ENCODE measurements at regions not wholly inside any gene's neighbourhood (a gene's known extent, or its start where the extent isn't known, plus 50 kb on each side); places are given as distances from the start of the nearest gene placed in this dataset.
A peak's percentile ranks its signal among the peaks of the same experiment; 100 is the strongest.

DNA sequence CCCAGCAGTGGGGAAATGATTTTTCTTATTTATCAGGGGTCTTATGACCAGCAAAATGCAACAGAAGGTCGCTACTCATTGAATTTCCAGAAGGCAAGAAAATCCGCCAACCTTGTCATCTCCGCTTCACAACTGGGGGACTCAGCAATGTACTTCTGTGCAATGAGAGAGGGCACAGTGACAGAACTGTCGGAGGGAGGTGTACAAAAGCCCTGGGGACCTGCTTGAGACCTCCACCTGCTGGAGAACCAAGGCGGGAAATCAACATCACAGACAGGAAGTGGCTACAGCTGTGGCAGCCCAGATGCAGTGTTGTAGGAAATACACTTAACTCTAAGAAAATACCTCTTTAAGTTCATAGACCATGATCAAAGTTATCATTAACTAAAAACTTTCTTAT lies 250.9 kb upstream of the OR4E1 start:
- no peak overlapping the region for H3K4me3 ChIP-seq
- H3K4me1 ChIP-seq = no peaks in the 10 kb centered on the region
- TF ChIP-seq POLR2AphosphoS5 (IDR thresholded peaks at IDR 0.05) = no peak
- no peak for TF ChIP-seq POLR2A (IDR thresholded peaks at IDR 0.05)
- TF ChIP-seq EP300 (IDR thresholded peaks at IDR 0.05) = no peak
- no peak for TF ChIP-seq CTCF (IDR thresholded peaks at IDR 0.05)
- no peaks in the 10 kb centered on the region for H3K9me3 ChIP-seq
- H3K36me3 ChIP-seq = no peaks in the 10 kb centered on the region
- intact Hi-C loops (cut with DNase I; ENCODE audit: low total_unique reads) = no loop called here
- peak overlapping the region in 2 of 5 donors; percentile 7 to 28 for H3K27ac ChIP-seq
- 55 to 68% (median 59%) methylated on average over 5 of the region's 5 CpGs for WGBS, 5 donors
- peak in 1 of 2 donors; percentile 58 for DNase-seq
- no peaks in the 10 kb centered on the region for H3K27me3 ChIP-seq

GRCh38 chr14:21923820-21924219 lies 250.2 kb upstream of the OR4E1 start:
- H3K27ac ChIP-seq = peak overlapping the region in 2 of 5 donors; percentile 7 to 28

DNA sequence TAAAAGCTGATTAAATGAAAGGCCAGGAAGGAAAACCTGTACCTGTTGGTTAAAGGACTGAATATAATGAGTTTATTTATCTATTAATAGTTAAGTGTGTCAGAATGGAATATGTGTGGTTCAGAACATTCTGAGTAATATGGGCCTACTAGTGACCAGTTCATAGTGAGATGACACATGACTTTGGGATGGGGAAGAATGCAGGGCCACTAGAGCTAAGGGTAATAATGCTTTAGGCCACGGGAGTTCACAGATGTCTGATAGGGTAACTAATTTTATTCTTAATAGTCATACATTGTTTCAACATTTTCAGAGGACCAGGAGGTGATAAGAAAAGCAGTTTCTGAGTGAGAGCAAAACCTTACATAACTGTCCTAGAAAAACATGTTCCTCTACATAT lies 247.8 kb upstream of the OR4E1 start:
- TF ChIP-seq EP300 (IDR thresholded peaks at IDR 0.05) = no peak
- no peak for TF ChIP-seq POLR2A (IDR thresholded peaks at IDR 0.05)
- no peak for TF ChIP-seq CTCF (IDR thresholded peaks at IDR 0.05)
- TF ChIP-seq POLR2AphosphoS5 (IDR thresholded peaks at IDR 0.05) = no peak
- WGBS, 5 donors = 59 to 93% (median 79%) methylated on average over 1 of the region's 1 CpG
- Histone ChIP-seq H3K36me3 (no peaks in the 10 kb centered on the region), H3K9me3 (no peaks in the 10 kb centered on the region), H3K4me3 (no peak overlapping the region), H3K27me3 (no peaks in the 10 kb centered on the region), H3K4me1 (peaks cover 7 to 26% (median 14%) of the 10 kb centered on the region in 4 donors), H3K27ac (no peak overlapping the region)
- DNase-seq = no peak
- intact Hi-C loops (cut with DNase I; ENCODE audit: low total_unique reads) = no loop called here

More at GRCh38 chr14:21923820-21924219, 250.2 kb upstream of the OR4E1 start:
- TF ChIP-seq CTCF (IDR thresholded peaks at IDR 0.05) (no peak), EP300 (IDR thresholded peaks at IDR 0.05) (no peak), POLR2AphosphoS5 (IDR thresholded peaks at IDR 0.05) (no peak), POLR2A (IDR thresholded peaks at IDR 0.05) (no peak)
- intact Hi-C loops (cut with DNase I; ENCODE audit: low total_unique reads) = no loop called here
- no peaks in the 10 kb centered on the region for H3K27me3 ChIP-seq
- DNase-seq = peak in 1 of 2 donors; percentile 41
- H3K36me3 ChIP-seq = no peaks in the 10 kb centered on the region
- H3K4me1 ChIP-seq = peaks cover 0 to 3% (median 0%) of the 10 kb centered on the region in 4 donors
- H3K9me3 ChIP-seq = no peaks in the 10 kb centered on the region
- H3K4me3 ChIP-seq = no peak overlapping the region

DNA sequence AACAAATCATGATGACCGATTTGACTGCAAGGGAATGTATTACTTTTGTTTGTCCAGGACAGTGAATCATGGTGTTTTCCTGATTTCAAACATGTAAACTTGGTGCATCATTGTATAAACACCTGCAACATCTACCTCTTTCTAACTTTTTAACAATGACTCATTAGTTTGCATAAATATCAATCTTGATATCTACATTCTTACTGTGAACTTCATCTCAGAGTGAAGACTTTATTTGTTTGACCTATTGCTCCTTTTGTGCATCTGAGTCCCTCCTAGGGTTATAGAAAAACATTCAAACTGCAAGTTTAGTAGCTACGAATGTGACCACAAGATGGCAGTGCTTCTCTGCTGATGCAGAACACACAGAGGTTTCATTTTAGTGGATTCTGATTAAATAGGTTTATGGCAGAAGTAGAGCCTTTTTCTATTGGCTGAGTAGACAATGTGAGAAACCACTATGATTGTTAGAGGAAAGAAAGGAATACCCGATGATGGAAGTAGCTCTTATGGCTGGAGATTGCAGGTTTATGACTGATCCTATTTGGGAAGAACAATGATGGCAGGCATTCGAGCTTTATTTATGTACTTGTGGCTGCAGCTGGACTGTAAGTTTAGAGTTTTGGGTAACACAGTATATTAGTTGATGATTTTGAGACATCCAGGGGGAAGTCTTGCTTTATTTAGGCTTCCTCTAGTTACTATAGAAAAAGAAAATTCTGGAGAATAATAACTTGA lies 244.2 kb upstream of the OR4E1 start:
- Histone ChIP-seq H3K27ac (peak overlapping the region in 3 of 5 donors; percentile 73 to 84 (median 84)), H3K4me3 (peak overlapping the region in 1 of 4 donors; percentile 9), H3K9me3 (no peaks in the 10 kb centered on the region), H3K36me3 (no peaks in the 10 kb centered on the region), H3K27me3 (no peaks in the 10 kb centered on the region), H3K4me1 (peaks cover 10 to 45% (median 31%) of the 10 kb centered on the region in 4 donors)
- WGBS, 5 donors = 11 to 18% (median 16%) methylated on average over 4 of the region's 4 CpGs
- intact Hi-C loops (cut with DNase I; ENCODE audit: low total_unique reads) = no loop called here
- DNase-seq = peak; percentile 53 to 80
- TF ChIP-seq POLR2AphosphoS5 (IDR thresholded peaks at IDR 0.05) (peak in 2 of 3 donors; percentile 24 to 41), POLR2A (IDR thresholded peaks at IDR 0.05) (no peak), CTCF (IDR thresholded peaks at IDR 0.05) (peak in 5 of 7 experiments; percentile 22 to 67 (median 61))
